Activated CD4-positive, alpha-beta T cell treated with anti-CD3 and anti-CD28 coated beads, Interleukin-2, amount 10 ng/mL, durations not matched to agents 7 days and 5 days (primary cell): ENCODE measurements at regions not wholly inside any gene's neighbourhood (a gene's known extent, or its start where the extent isn't known, plus 50 kb on each side); places are given as distances from the start of the nearest gene placed in this dataset.
"Not testable (repeated sequence)": the region's sequence is repeated elsewhere in the genome, so short reads cannot be mapped to it uniquely, and the experiment has no call there.

Experiments
- CTCF ChIA-PET: fragments of 350-600 bp; sonication (Branson Sonifier 250); formaldehyde crosslinking; loops from one replicate; lab custom pipeline; 2021; ENCODE audit warnings: antibody characterized with exemption; lab: Charles Lee
- POLR2A ChIA-PET: fragments of 350-600 bp; sonication (Branson Sonifier 250); formaldehyde crosslinking; loops from one replicate; lab custom pipeline; 2021; ENCODE audit warnings: antibody characterized with exemption; lab: Charles Lee
- DNase-seq: peaks from one replicate; pipeline ENCODE4 v3.0.0-alpha.2; 2020
- H3K27ac Mint-ChIP-seq: one replicate; pipeline ENCODE4 v1.8.0; 2021; ENCODE audit warnings: mild to moderate bottlenecking, moderate library complexity, mixed read lengths
- H3K27me3 Mint-ChIP-seq: one replicate; pipeline ENCODE4 v1.8.0; 2021; ENCODE audit warnings: mixed read lengths
- H3K36me3 Mint-ChIP-seq: one replicate; pipeline ENCODE4 v1.8.0; 2021; ENCODE audit warnings: low read depth, mixed read lengths
- H3K4me1 Mint-ChIP-seq: one replicate; pipeline ENCODE4 v1.8.0; 2021; ENCODE audit warnings: mixed read lengths
- H3K4me3 Mint-ChIP-seq: one replicate; pipeline ENCODE4 v1.8.0; 2021; ENCODE audit warnings: mild to moderate bottlenecking, moderate library complexity, mixed read lengths
- H3K9me3 Mint-ChIP-seq: one replicate; pipeline ENCODE4 v1.8.0; 2021; ENCODE audit warnings: mixed read lengths

DNA sequence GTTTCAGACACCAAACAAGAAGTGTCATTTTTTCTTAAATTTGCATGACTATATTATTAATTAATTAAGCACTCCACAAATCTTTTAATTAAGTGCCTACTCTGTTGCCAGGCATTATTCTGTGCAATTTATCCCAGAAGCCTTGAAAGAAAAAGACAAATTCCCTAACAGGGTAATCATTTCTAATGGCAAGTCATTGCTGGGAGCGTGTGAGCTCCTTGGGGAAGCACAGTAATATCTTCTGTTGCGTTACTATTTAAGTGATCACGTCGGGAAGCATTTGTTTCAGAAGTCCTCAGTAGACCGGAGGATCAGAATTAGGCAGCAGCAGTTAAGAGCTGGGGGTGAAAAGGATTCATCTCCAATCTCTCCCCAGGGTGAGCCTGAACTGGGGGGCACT lies 276.8 kb upstream of the RNF32 start:
- CTCF ChIA-PET, result no interaction called here
- Mint-ChIP-seq H3K36me3 (no peaks in the 10 kb centered on the region), H3K9me3 (no peaks in the 10 kb centered on the region), H3K4me3 (no peak overlapping the region), H3K27me3 (peaks cover 2% of the 10 kb centered on the region), H3K27ac (no peak overlapping the region), H3K4me1 (no peaks in the 10 kb centered on the region)
- DNase-seq, result no peak
- POLR2A ChIA-PET, result no interaction called here

DNA sequence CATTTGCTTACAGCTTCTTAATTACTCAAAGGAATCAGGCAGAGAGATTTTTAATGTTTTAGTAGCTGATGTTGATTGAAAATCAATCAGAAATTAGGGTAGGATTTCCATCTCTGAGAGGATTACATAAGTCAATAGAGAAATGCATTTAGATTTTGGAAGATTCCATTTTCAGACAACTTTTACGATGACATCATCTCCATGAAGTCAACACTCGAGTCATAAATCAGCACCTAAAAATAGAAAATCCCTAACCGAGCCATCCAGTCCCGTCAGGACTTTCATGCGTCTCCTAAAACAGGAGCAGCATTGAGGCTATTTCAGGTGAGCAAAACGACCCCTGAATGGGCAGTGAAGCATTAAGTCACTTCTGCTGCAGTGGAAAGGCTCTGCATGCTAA lies 279.7 kb upstream of the RNF32 start:
- POLR2A ChIA-PET, result no interaction called here
- H3K27ac Mint-ChIP-seq, result no peak overlapping the region
- H3K4me3 Mint-ChIP-seq, result no peak overlapping the region
- no peaks in the 10 kb centered on the region for H3K36me3 Mint-ChIP-seq
- no peaks in the 10 kb centered on the region for H3K4me1 Mint-ChIP-seq
- CTCF ChIA-PET, result no interaction called here
- H3K9me3 Mint-ChIP-seq, result no peaks in the 10 kb centered on the region
- DNase-seq, result no peak
- no peaks in the 10 kb centered on the region for H3K27me3 Mint-ChIP-seq

DNA sequence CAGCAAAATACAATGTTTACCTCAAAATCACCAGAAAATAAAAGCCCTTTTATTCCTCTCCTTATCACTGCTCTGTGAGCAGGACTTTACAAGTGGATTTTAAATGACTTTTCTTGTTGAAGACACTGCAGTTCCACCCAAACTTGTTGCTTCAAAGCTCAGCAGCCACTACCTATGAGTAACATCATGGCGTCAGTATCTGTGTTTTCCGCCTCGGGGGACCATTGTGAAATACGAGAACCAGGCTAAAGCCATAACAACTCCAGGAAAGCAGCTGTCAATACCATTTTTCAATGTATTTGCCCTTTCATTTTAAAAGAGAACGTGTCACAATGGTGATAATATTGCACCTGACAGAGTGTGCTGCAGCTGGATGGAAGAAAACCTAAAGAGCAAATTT lies 284.0 kb upstream of the RNF32 start:
- Mint-ChIP-seq H3K4me3 (no peak overlapping the region), H3K4me1 (no peaks in the 10 kb centered on the region), H3K27ac (no peak overlapping the region), H3K27me3 (no peaks in the 10 kb centered on the region), H3K36me3 (no peaks in the 10 kb centered on the region), H3K9me3 (no peaks in the 10 kb centered on the region)
- CTCF ChIA-PET, result no interaction called here
- POLR2A ChIA-PET, result no interaction called here
- no peak for DNase-seq

DNA sequence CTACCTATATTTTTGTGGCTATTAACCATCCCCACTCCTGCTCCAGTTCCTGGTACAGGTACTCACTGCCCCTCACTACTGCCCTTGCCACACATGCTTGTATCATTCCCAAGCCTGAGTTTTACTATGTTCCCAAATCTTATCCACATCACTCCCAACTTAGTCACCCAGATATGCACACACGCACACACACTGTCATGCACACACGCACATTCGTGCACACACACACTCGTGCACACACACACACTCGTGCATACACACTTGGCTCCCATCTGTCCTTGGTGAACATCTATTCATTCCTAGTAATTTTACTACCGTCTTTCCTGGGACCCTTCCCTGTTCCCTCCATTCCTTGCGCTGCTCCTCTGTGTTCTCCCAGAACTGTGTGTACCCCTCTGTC lies 287.2 kb upstream of the RNF32 start:
- Mint-ChIP-seq H3K4me3 (no peak overlapping the region), H3K9me3 (no peaks in the 10 kb centered on the region), H3K36me3 (no peaks in the 10 kb centered on the region), H3K4me1 (no peaks in the 10 kb centered on the region), H3K27ac (no peak overlapping the region), H3K27me3 (no peaks in the 10 kb centered on the region)
- no peak for DNase-seq
- ChIA-PET CTCF (no interaction called here), POLR2A (no interaction called here)

DNA sequence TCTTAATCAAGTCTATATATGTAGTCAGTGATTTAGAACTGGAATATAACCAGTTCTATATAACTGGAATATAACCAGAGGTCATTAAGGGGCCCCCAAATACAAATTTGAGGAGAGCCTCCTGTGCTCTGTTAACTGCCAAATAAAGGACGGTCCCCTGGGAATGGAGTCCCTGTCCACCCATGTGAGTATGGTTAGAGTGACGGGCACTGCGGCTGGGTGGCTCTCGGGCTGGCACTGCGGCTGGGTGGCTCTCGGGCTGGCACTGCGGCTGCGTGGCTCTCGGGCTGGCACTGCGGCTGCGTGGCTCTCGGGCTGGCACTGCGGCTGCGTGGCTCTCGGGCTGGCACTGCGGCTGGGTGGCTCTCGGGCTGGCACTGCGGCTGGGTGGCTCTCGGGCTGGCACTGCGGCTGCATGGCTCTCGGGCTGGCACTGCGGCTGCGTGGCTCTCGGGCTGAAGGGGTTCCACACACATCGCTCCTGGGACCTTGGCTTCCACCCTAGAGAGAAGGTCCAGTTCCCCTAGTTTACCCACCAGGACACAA lies 292.8 kb upstream of the RNF32 start:
- H3K27ac Mint-ChIP-seq, DNase-seq, H3K9me3 Mint-ChIP-seq, H3K4me1 Mint-ChIP-seq, H3K27me3 Mint-ChIP-seq, CTCF ChIA-PET, H3K36me3 Mint-ChIP-seq, POLR2A ChIA-PET, H3K4me3 Mint-ChIP-seq: not testable (repeated sequence)

DNA sequence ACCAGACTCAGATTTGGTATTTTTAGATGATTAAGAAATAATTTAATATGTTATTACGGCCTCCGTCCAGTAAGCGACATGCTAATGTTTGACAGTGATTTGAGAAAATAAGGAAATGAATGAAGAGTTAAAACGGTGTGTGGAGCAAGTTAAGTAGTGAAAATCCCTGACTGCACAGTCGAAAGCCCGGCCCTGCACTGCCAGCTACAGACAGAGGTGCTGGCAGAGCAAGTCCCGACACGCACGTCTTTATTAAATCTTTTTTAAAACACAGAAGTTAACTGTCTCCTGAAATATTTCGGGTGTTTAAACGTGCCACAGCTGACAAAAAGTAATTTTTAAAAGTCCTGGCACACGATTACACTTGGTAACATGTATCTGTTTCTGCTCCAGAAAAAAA lies 293.4 kb upstream of the RNF32 start:
- Mint-ChIP-seq H3K36me3 (no peaks in the 10 kb centered on the region), H3K4me1 (no peaks in the 10 kb centered on the region), H3K27ac (no peak overlapping the region), H3K27me3 (no peaks in the 10 kb centered on the region), H3K4me3 (no peak overlapping the region), H3K9me3 (no peaks in the 10 kb centered on the region)
- no peak for DNase-seq
- ChIA-PET POLR2A (interaction anchor here (0.6 kb wide), 1 partner anchor 1703 kb away, joined by 4 read pairs; no protein-coding TSS in a partner anchor), CTCF (no interaction called here)

DNA sequence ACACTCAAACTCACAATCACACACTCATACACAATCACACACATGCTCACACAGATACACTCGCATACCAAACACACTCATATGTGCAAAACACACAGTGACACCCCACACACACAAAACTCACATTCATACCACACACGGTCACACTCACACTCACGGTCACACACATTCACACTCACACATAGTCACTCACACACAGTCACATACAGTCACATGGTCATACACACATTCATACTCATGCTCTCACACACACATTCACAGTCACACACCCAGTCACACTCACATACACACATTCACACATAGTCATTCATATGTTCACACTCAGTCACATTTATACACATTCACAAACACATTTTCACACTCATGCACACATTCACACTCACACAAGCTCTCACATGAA lies 296.0 kb upstream of the RNF32 start:
- Mint-ChIP-seq H3K9me3 (no peaks in the 10 kb centered on the region), H3K36me3 (no peaks in the 10 kb centered on the region), H3K4me3 (no peak overlapping the region), H3K27ac (no peak overlapping the region), H3K27me3 (peaks cover under 1% of the 10 kb centered on the region), H3K4me1 (no peaks in the 10 kb centered on the region)
- DNase-seq, result no peak
- CTCF ChIA-PET, result no interaction called here
- POLR2A ChIA-PET, result no interaction called here

DNA sequence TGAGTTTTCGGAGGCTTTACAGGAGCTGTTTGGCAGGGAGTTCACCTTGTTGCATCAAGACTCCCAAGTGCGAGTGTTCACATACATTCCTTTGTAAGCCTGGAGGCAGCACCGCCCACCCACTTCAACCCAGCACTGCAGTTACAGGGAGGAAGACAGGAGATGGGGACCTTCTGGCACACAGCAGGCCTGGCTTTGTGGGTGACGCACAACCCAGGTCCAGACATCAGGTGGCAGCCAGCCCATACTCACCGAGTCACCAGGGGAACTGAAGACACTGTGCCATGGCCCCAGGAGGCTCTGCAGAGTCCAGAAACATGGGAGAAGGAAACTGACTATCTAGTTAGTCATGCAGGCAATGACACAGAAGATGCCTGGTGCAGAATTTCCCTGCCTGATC lies 305.9 kb upstream of the RNF32 start:
- Mint-ChIP-seq H3K27ac (no peak overlapping the region), H3K9me3 (no peaks in the 10 kb centered on the region), H3K36me3 (no peaks in the 10 kb centered on the region), H3K27me3 (peaks cover 12% of the 10 kb centered on the region), H3K4me1 (no peaks in the 10 kb centered on the region), H3K4me3 (no peak overlapping the region)
- no peak for DNase-seq
- CTCF ChIA-PET, result no interaction called here
- POLR2A ChIA-PET, result interaction anchor here (0.6 kb wide), 1 partner anchor 442 kb away, joined by 3 read pairs; no protein-coding TSS in a partner anchor

DNA sequence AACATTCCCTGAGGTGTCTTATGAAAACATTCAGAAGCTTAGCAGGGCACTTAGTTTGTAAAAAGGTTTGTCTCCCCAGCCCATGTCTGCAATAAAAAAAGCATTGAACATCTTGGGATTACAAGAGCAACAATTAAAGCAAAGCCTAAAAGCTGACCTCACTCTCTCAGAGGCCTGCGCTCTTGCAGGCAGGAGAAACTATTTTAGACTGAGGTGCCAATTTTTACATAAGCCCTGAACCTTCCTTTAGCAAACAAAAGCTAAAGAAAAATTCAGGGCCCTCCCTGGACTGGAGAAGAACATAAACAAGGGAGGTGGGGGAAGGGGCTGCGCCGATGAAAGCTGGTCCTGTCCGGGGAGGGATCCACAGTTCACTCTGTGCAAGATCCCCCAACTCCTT lies 312.7 kb upstream of the RNF32 start:
- no peaks in the 10 kb centered on the region for H3K9me3 Mint-ChIP-seq
- no peak overlapping the region for H3K4me3 Mint-ChIP-seq
- peaks cover 9% of the 10 kb centered on the region for H3K27me3 Mint-ChIP-seq
- H3K36me3 Mint-ChIP-seq, result no peaks in the 10 kb centered on the region
- H3K27ac Mint-ChIP-seq, result no peak overlapping the region
- DNase-seq, result no peak
- POLR2A ChIA-PET, result no interaction called here
- CTCF ChIA-PET, result no interaction called here
- H3K4me1 Mint-ChIP-seq, result no peaks in the 10 kb centered on the region

DNA sequence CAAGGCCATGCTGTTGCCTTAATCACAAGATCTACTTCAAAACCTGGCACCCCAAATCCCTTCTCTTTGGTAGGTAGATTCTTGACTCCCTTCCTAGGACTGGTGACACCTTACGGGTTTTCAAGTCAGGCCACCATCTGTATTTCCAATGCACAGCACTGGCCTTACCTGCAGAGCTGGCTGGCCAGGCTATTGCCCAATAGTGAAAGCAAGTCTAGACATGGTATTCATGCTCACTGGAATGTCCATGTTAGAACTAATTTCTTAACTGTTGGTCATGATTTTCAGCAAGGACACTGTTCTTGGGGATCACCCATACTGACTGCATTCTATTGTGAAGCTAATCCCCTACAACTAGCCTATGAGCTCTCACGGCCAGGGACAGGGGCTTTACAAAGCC lies 313.1 kb upstream of the RNF32 start:
- no peak for DNase-seq
- CTCF ChIA-PET, result no interaction called here
- Mint-ChIP-seq H3K4me3 (no peak overlapping the region), H3K36me3 (no peaks in the 10 kb centered on the region), H3K27me3 (peaks cover 9% of the 10 kb centered on the region), H3K9me3 (no peaks in the 10 kb centered on the region), H3K4me1 (no peaks in the 10 kb centered on the region), H3K27ac (no peak overlapping the region)
- POLR2A ChIA-PET, result no interaction called here

DNA sequence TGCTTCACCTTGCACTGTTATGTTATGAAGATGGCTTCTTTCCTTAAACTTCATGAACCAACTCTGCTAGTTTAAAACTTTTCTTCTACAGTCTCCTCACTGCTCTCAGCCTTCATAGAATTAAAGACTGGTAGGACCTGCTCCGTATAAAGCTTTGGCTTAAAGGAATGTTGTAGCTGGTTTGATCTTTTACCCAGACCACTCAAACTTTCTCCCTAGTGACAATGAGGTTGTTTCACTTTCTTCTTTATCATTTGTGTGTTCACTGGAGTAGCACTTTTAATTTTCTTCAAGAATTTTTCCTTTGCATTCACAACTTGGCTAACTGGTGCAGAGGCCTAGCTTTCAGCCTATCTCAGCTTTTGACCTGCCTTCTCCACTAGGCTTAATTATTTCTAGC lies 316.4 kb upstream of the RNF32 start:
- Mint-ChIP-seq H3K27ac (no peak overlapping the region), H3K9me3 (no peaks in the 10 kb centered on the region), H3K4me1 (no peaks in the 10 kb centered on the region), H3K36me3 (no peaks in the 10 kb centered on the region), H3K27me3 (peaks cover 9% of the 10 kb centered on the region), H3K4me3 (no peak overlapping the region)
- CTCF ChIA-PET, result no interaction called here
- no peak for DNase-seq
- POLR2A ChIA-PET, result no interaction called here

DNA sequence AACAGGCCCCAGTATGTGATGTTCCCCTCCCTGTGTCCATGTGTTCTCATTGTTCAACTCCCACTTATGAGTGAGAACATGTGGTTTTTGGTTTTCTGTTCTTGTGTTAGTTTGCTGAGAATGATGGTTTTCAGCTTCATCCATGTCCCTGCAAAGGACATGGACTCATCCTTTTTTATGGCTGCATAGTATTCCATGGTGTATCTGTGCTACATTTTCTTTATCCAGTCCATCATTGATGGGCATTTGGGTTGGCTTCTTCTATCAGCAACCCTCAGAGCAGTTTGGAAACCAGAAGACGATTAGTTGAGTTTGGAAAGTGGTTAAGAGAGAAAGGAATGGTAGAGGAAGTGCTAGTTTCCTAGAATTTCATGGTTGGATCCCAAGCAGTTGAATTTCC lies 319.1 kb upstream of the RNF32 start:
- POLR2A ChIA-PET, H3K27ac Mint-ChIP-seq: not testable (repeated sequence)

DNA sequence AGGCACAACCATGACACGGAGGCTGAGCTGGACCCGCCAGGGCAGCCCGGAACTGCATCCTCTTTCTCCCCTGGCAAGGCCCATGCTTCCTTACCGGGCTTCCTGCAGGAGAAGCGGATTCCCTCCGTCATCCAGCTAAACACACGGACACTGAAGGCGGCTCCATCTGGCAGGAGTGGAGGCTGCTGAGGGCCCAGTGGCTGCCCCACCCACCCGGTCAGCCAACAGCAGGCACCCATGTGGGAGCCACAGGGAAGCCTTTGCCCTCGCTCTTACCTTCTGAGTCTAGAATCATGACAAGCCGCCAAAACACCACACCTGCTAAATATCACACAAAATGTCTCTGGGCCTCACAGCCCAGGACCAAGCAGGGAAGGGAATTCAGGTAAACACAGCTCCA lies 321.6 kb upstream of the RNF32 start:
- ChIA-PET POLR2A (no interaction called here), CTCF (no interaction called here)
- Mint-ChIP-seq H3K27ac (no peak overlapping the region), H3K36me3 (no peaks in the 10 kb centered on the region), H3K9me3 (peaks cover 2% of the 10 kb centered on the region), H3K4me1 (no peaks in the 10 kb centered on the region), H3K27me3 (peaks cover 4% of the 10 kb centered on the region), H3K4me3 (no peak overlapping the region)
- DNase-seq, result no peak

More for the DNA sequence above, 319.1 kb upstream of the RNF32 start:
- H3K27me3 Mint-ChIP-seq, H3K4me3 Mint-ChIP-seq, H3K4me1 Mint-ChIP-seq, H3K9me3 Mint-ChIP-seq, H3K36me3 Mint-ChIP-seq, DNase-seq, CTCF ChIA-PET: not testable (repeated sequence)

DNA sequence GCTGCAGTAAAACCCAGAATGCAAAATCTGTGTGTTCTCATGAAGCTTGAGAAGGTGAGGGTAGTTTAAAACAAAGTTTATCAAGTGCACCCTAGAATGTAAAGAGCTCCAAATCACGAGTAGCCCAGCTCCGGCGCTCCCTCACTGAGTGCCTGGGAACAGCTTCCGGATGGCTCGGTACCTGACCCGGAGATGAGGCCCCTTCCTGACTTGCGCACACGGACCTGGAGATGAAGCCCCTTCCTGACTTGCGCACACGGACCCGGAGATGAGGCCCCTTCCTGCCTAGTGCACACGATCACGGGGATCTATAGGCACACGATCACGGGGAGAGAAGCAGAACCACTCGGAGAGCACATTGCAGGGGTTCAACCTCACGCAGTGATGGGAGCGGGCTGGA lies 322.1 kb upstream of the RNF32 start:
- Mint-ChIP-seq H3K4me1 (no peaks in the 10 kb centered on the region), H3K4me3 (no peak overlapping the region), H3K27me3 (peaks cover 4% of the 10 kb centered on the region), H3K36me3 (no peaks in the 10 kb centered on the region), H3K9me3 (peaks cover 2% of the 10 kb centered on the region), H3K27ac (no peak overlapping the region)
- ChIA-PET CTCF (no interaction called here), POLR2A (no interaction called here)
- no peak for DNase-seq
